ENCODE measurements at regions not wholly inside any gene's neighbourhood (a gene's known extent, or its start where the extent isn't known, plus 50 kb on each side); places are given as distances from the start of the nearest gene placed in this dataset.

GRCh38 chr14:56885825-56886224 lies 75.5 kb upstream of the OTX2 start:
- TF ChIP-seq, protein P1, sequence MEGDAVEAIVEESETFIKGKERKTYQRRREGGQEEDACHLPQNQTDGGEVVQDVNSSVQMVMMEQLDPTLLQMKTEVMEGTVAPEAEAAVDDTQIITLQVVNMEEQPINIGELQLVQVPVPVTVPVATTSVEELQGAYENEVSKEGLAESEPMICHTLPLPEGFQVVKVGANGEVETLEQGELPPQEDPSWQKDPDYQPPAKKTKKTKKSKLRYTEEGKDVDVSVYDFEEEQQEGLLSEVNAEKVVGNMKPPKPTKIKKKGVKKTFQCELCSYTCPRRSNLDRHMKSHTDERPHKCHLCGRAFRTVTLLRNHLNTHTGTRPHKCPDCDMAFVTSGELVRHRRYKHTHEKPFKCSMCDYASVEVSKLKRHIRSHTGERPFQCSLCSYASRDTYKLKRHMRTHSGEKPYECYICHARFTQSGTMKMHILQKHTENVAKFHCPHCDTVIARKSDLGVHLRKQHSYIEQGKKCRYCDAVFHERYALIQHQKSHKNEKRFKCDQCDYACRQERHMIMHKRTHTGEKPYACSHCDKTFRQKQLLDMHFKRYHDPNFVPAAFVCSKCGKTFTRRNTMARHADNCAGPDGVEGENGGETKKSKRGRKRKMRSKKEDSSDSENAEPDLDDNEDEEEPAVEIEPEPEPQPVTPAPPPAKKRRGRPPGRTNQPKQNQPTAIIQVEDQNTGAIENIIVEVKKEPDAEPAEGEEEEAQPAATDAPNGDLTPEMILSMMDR (IDR thresholded peaks at IDR 0.05; ENCODE audit: low read depth, low read length): no peak
- TF ChIP-seq MYC (IDR thresholded peaks at IDR 0.05; ENCODE audit: low read depth, low read length): no peak
- no peak for TF ChIP-seq MAX (IDR thresholded peaks at IDR 0.05; ENCODE audit: low read depth, low read length)
- no peak for TF ChIP-seq POLR2A (IDR thresholded peaks at IDR 0.05; ENCODE audit: extremely low read depth, insufficient read length)
- no peak overlapping the region for H3K4me3 ChIP-seq (ENCODE audit: low read depth, low read length)
- DNase-seq (ENCODE audit: low read depth): no peak

DNA sequence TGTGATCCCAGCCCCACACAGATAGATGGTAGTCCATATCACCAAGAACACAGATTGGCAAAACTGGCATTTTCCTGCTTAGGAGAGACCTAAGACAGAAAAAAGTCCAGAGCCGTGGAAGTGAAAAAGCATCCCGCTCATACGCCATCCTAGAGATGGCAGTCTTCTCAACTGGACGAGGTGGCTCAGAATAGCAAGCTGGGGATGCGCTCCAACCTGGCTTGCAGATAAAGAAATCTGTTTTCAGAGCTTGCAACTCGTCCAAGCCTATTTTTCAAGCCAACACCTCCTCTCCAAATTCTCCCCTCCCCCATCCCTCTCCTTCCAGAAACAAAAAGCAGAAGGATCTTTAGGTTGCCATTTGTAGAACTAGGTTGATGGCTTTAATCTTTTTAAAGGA lies 74.3 kb upstream of the OTX2 start:
- no peak for DNase-seq (ENCODE audit: low read depth)
- no peak overlapping the region for H3K4me3 ChIP-seq (ENCODE audit: low read depth, low read length)
- TF ChIP-seq MAX (IDR thresholded peaks at IDR 0.05; ENCODE audit: low read depth, low read length) (no peak), POLR2A (IDR thresholded peaks at IDR 0.05; ENCODE audit: extremely low read depth, insufficient read length) (no peak), MYC (IDR thresholded peaks at IDR 0.05; ENCODE audit: low read depth, low read length) (no peak)
- TF ChIP-seq, protein P1 (IDR thresholded peaks at IDR 0.05; ENCODE audit: low read depth, low read length): no peak

- TF ChIP-seq MAX (IDR thresholded peaks at IDR 0.05; ENCODE audit: low read depth, low read length): no peak
- no peak for TF ChIP-seq MYC (IDR thresholded peaks at IDR 0.05; ENCODE audit: low read depth, low read length)
- TF ChIP-seq POLR2A (IDR thresholded peaks at IDR 0.05; ENCODE audit: extremely low read depth, insufficient read length): no peak
- TF ChIP-seq, protein P1 (IDR thresholded peaks at IDR 0.05; ENCODE audit: low read depth, low read length): no peak
These were observed 70.9 kb upstream of the OTX2 start for GRCh38 chr14:56881181-56881580.

GRCh38 chr14:56878766-56879165 lies 68.5 kb upstream of the OTX2 start:
- no peak for DNase-seq (ENCODE audit: low read depth)
- TF ChIP-seq MYC (IDR thresholded peaks at IDR 0.05; ENCODE audit: low read depth, low read length) (no peak), MAX (IDR thresholded peaks at IDR 0.05; ENCODE audit: low read depth, low read length) (no peak)
- H3K4me3 ChIP-seq (ENCODE audit: low read depth, low read length): no peak overlapping the region

More at GRCh38 chr14:56881181-56881580, 70.9 kb upstream of the OTX2 start:
- H3K4me3 ChIP-seq (ENCODE audit: low read depth, low read length): no peak overlapping the region
- no peak for DNase-seq (ENCODE audit: low read depth)

DNA sequence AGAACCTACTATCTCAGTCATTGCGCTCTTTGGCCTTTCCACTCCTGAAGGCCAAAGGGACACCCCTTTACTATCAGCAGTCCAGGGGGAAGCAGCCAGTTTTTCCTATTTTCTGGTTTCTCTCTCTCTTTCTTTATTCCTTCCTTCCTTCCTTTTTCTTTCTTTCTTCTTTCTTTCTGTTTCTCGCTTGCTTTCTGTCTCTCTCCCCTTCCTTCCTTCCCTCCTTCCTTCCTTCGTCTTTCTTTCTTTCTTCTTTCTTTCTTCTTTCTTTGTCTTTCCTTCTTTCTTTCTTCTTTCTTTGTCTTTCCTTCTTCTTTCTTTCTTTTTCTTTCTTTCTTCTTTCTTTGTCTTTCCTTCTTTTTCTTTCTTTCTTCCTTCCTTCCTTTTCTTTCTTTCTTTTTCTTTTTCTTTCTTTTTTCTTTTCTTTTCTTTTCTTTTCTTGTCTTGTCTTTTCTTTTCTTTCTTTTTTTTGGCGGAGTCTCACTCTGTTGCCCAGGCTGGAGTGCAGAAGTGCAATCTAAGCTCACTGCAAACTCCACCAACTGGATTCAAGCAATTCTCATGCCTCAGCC lies 64.9 kb upstream of the OTX2 start:
- no peak for DNase-seq (ENCODE audit: low read depth)

DNA sequence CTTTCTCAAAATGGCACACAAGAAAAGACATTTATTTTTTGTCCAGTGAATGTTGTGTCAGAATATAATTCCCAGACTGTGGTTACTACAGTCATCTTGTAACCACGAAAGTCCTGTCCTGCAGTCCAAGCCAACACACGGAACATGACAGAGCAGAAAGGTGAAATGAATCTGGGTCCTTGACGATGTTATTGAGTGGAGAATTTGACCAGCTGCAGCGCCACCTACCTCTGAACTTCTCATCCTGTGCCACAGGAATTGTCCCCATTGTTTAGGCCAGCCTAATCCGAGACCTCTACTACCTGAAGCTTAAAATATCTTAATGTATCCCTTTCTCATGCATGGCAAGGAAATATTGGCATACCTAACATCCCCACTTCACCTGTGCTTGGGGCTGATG lies 64.1 kb upstream of the OTX2 start:
- no peak overlapping the region for H3K4me3 ChIP-seq (ENCODE audit: low read depth, low read length)
- peak; percentile 35 for DNase-seq (ENCODE audit: low read depth)
- no peak for TF ChIP-seq MYC (IDR thresholded peaks at IDR 0.05; ENCODE audit: low read depth, low read length)
- TF ChIP-seq, protein P1 (IDR thresholded peaks at IDR 0.05; ENCODE audit: low read depth, low read length): peak; percentile 62

More for the DNA sequence above, 64.9 kb upstream of the OTX2 start:
- H3K4me3 ChIP-seq (ENCODE audit: low read depth, low read length): no peak overlapping the region
- TF ChIP-seq, protein P1 (IDR thresholded peaks at IDR 0.05; ENCODE audit: low read depth, low read length): no peak
- TF ChIP-seq MYC (IDR thresholded peaks at IDR 0.05; ENCODE audit: low read depth, low read length): no peak
- TF ChIP-seq POLR2A (IDR thresholded peaks at IDR 0.05; ENCODE audit: extremely low read depth, insufficient read length): no peak
- TF ChIP-seq MAX (IDR thresholded peaks at IDR 0.05; ENCODE audit: low read depth, low read length): no peak
